ENCODE measurements at regions not wholly inside any gene's neighbourhood (a gene's known extent, or its start where the extent isn't known, plus 50 kb on each side); places are given as distances from the start of the nearest gene placed in this dataset.

- TF ChIP-seq CTCF (optimal IDR thresholded peaks at IDR 0.05 in 1 of 3, IDR thresholded peaks at IDR 0.05 in 1 of 3, conservative IDR thresholded peaks at IDR 0.05 in 1 of 3; ENCODE audit: extremely low read depth in 1 of 3, insufficient read depth in 2 of 3, low read length in 3 of 3) (no peak), EZH2 (IDR thresholded peaks at IDR 0.05; ENCODE audit: low read length) (no peak)
Observed at GRCh38 chr10:3834947-3835346, 49.9 kb upstream of the KLF6 start.

Data from keratinocyte (primary cell).